Keratinocyte (primary cell): ENCODE measurements at regions not wholly inside any gene's neighbourhood (a gene's known extent, or its start where the extent isn't known, plus 50 kb on each side); places are given as distances from the start of the nearest gene placed in this dataset.

Experiments
- DNase-seq: peaks from one replicate; pipeline ENCODE4 v3.0.0-alpha.2; 2011; ENCODE audit warnings: low read depth, missing footprints, low spot score
- FAIRE-seq: peaks from 2 replicates; lab custom pipeline; 2011; peaks lifted over from hg19 to GRCh38; lab: Jason Lieb, UNC
- H2AFZ ChIP-seq: 2 replicates; pipeline ENCODE4 v1.6.0; 2012; ENCODE audit warnings: low read length, control low read depth, inconsistent platforms; ENCODE audit not compliant: control insufficient read depth
- H3K27ac ChIP-seq: 2 replicates; pipeline ENCODE4 v1.5.1; 2011; ENCODE audit warnings: low read length; ENCODE audit not compliant: control insufficient read depth, insufficient read depth
- H3K27me3 ChIP-seq: 3 replicates; pipeline ENCODE4 v1.6.0; 2011; ENCODE audit warnings: low read length; ENCODE audit not compliant: control insufficient read depth, insufficient read depth; ENCODE audit errors: extremely low read depth
- H3K36me3 ChIP-seq, 2 experiments: 2 replicates in 1 of 2; 3 replicates in 1 of 2; pipeline ENCODE4 v1.5.1; 2011; ENCODE audit warnings: low read length in 2 of 2, mild to moderate bottlenecking in 1 of 2; ENCODE audit not compliant: control insufficient read depth in 2 of 2, insufficient read depth in 2 of 2; ENCODE audit errors: extremely low read depth in 1 of 2
- H3K4me1 ChIP-seq: 3 replicates; pipeline ENCODE4 v1.5.1; 2011; ENCODE audit warnings: low read length; ENCODE audit not compliant: control insufficient read depth, insufficient read depth; ENCODE audit errors: extremely low read depth
- H3K4me2 ChIP-seq: 3 replicates; pipeline ENCODE4 v1.6.0; 2011; ENCODE audit warnings: low read depth, low read length; ENCODE audit not compliant: control insufficient read depth, insufficient read depth; ENCODE audit errors: extremely low read depth
- H3K4me3 ChIP-seq, 3 experiments: fragments of 200-600 bp in 1 of 3; sonication (generic) in 1 of 3; 2 replicates in 2 of 3; 3 replicates in 1 of 3; pipeline ENCODE4 v1.5.1; 2011 to 2016; ENCODE audit warnings: low read length in 3 of 3, mild to moderate bottlenecking in 3 of 3, control low read depth in 2 of 3, inconsistent platforms in 1 of 3, low read depth in 1 of 3, mixed read lengths in 1 of 3, mixed run types in 1 of 3, moderate library complexity in 1 of 3; ENCODE audit not compliant: control insufficient read depth in 2 of 3, insufficient read depth in 2 of 3; ENCODE audit errors: extremely low read depth in 1 of 3
- H3K79me2 ChIP-seq: 2 replicates; pipeline ENCODE4 v1.6.0; 2012; ENCODE audit warnings: low read length; ENCODE audit not compliant: control insufficient read depth, insufficient read depth
- H3K9ac ChIP-seq: 3 replicates; pipeline ENCODE4 v1.6.0; 2011; ENCODE audit warnings: low read length; ENCODE audit not compliant: control insufficient read depth, insufficient read depth; ENCODE audit errors: extremely low read depth
- H3K9me1 ChIP-seq: 3 replicates; pipeline ENCODE4 v1.6.0; 2011; ENCODE audit warnings: low read length; ENCODE audit not compliant: control insufficient read depth, insufficient read depth; ENCODE audit errors: extremely low read depth
- H3K9me3 ChIP-seq: 2 replicates; pipeline ENCODE4 v1.5.1; 2012; ENCODE audit warnings: low read depth, low read length; ENCODE audit not compliant: control insufficient read depth
- H4K20me1 ChIP-seq: 3 replicates; pipeline ENCODE4 v1.6.0; 2011; ENCODE audit warnings: low read length; ENCODE audit not compliant: control insufficient read depth, insufficient read depth; ENCODE audit errors: extremely low read depth
- CTCF ChIP-seq, 3 experiments: IDR thresholded peaks in 1 of 3; conservative IDR thresholded peaks in 1 of 3; optimal IDR thresholded peaks in 1 of 3; 2 replicates in 2 of 3; 3 replicates in 1 of 3; pipeline versions ENCODE3 to v1.5.1; 2011; ENCODE audit warnings: low read length in 3 of 3, mild to moderate bottlenecking in 3 of 3, moderate library complexity in 2 of 3, control low read depth in 1 of 3, inconsistent platforms in 1 of 3; ENCODE audit not compliant: insufficient read depth in 2 of 3; ENCODE audit errors: extremely low read depth in 1 of 3
- EZH2 ChIP-seq: IDR thresholded peaks from one replicate; pipeline ENCODE4 v1.6.1; 2012; ENCODE audit warnings: inconsistent platforms, mild to moderate bottlenecking, low read length, moderate library complexity
- dilution Hi-C: fragments of 300-500 bp; cut with MboI; formaldehyde crosslinking; loops from one replicate; pipeline ENCODE4 v1.7.0; 2020; ENCODE audit warnings: low sequenced_read_pairs; ENCODE audit not compliant: extremely low pct_ligation_motif_present

DNA sequence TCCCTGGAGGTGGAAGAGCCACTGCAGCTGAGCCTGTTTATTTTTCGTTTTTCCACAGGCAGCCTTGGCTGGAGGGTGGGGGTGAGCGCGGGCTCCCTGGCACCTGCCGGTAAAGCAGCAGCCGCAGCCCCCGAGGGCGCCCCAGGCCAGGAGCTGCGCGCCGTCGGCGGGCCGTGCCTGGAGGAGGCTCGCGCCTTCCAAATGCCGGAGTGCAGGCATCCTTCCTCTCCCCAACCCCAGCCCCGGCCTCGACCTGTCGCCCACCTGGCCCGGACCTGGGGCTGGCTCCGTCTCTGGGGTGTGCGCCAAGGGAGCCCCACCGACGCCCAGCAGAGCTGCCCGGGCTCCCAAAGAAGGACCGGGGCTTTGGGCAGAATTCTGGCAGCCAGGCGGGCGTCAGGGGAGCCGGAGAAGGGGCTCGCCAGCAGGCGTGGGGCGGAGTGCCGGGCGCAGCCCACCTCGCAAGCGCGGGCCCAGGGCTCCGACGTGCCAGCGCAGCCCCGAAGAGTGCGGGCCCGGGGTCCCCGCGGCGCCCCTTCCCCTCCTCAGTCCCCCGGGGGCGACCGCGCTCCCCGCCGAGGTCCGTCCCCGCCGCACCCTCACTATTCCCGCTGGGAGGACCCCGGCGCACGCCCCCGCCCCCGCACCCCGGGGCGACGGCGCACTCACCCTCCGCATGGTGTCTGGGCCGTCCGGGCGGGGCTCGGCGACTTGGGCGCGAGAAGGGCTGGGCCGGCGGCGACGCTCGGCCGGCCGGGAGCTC, 130.3 kb downstream of the NDUFA12 start:
- TF ChIP-seq EZH2: peak; percentile 93
- no peak for TF ChIP-seq CTCF (optimal IDR thresholded peaks at IDR 0.05 in 1 of 3, IDR thresholded peaks at IDR 0.05 in 1 of 3, conservative IDR thresholded peaks at IDR 0.05 in 1 of 3; ENCODE audit: extremely low read depth in 1 of 3, insufficient read depth in 2 of 3, low read length in 3 of 3)
- no peak for FAIRE-seq
- Histone ChIP-seq H3K4me1 (no peaks in the 10 kb centered on the region), H3K9me1 (no peaks in the 10 kb centered on the region), H2AFZ (no peak overlapping the region), H3K4me3 (peak overlapping the region in 1 of 3 experiments; percentile 12), H3K9ac (no peak overlapping the region), H3K27me3 (peaks cover 50% of the 10 kb centered on the region), H3K4me2 (peak overlapping the region; percentile 48), H3K27ac (no peak overlapping the region), H3K9me3 (no peaks in the 10 kb centered on the region), H3K36me3 (no peaks in the 10 kb centered on the region), H4K20me1 (no peaks in the 10 kb centered on the region), H3K79me2 (no peaks in the 10 kb centered on the region)
- no peak for DNase-seq
- dilution Hi-C loops: no loop called here

DNA sequence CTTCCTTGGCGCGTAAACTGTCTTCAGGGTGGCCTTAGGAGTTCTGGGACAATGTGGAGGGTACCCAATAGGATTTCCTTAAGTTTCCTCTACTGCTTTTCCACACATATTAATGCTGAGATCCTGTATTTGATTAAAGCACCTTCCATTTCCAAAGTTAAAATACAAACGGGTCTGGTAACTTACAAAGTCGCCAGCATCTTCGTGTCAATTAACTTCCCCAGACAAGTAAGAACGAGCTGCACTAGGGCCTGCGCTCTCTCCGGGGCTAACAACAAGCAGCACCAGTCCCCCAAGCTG, 130.9 kb downstream of the NDUFA12 start:
- dilution Hi-C loops: no loop called here
- TF ChIP-seq CTCF (optimal IDR thresholded peaks at IDR 0.05 in 1 of 3, IDR thresholded peaks at IDR 0.05 in 1 of 3, conservative IDR thresholded peaks at IDR 0.05 in 1 of 3; ENCODE audit: extremely low read depth in 1 of 3, insufficient read depth in 2 of 3, low read length in 3 of 3) (no peak), EZH2 (no peak)
- FAIRE-seq: no peak
- Histone ChIP-seq H3K27me3 (peaks cover 50% of the 10 kb centered on the region), H3K36me3 (no peaks in the 10 kb centered on the region), H3K4me2 (no peak overlapping the region), H3K9me1 (no peaks in the 10 kb centered on the region), H3K4me1 (no peaks in the 10 kb centered on the region), H3K79me2 (no peaks in the 10 kb centered on the region), H3K9ac (no peak overlapping the region), H2AFZ (no peak overlapping the region), H3K4me3 (no peak overlapping the region), H3K9me3 (no peaks in the 10 kb centered on the region), H4K20me1 (no peaks in the 10 kb centered on the region), H3K27ac (no peak overlapping the region)
- no peak for DNase-seq
